ENCODE measurements at regions not wholly inside any gene's neighbourhood (a gene's known extent, or its start where the extent isn't known, plus 50 kb on each side); places are given as distances from the start of the nearest gene placed in this dataset.

GRCh38 chr5:2489306-2489705 lies 262.2 kb downstream of the IRX2 start:
- in situ Hi-C loops (cut with HindIII; ENCODE audit: low pct_ligation_motif_present, low sequenced_read_pairs) = no loop called here

GRCh38 chr5:2488593-2488992 lies 262.9 kb downstream of the IRX2 start:
- no peaks in the 10 kb centered on the region for H3K27me3 ChIP-seq (replicated peaks)
- in situ Hi-C loops (cut with HindIII; ENCODE audit: low pct_ligation_motif_present, low sequenced_read_pairs) = no loop called here
- H3K36me3 ChIP-seq (replicated peaks) = no peaks in the 10 kb centered on the region
- H3K27ac ChIP-seq = no peak overlapping the region
- no peak for DNase-seq
- no peak for TF ChIP-seq CTCF (IDR thresholded peaks at IDR 0.05; ENCODE audit: low read depth, low read length, missing control alignments)
- no peak overlapping the region for H3K4me3 ChIP-seq (ENCODE audit: low read depth, low read length)

More at GRCh38 chr5:2489306-2489705, 262.2 kb downstream of the IRX2 start:
- Histone ChIP-seq H3K27me3 (replicated peaks) (no peaks in the 10 kb centered on the region), H3K4me3 (ENCODE audit: low read depth, low read length) (no peak overlapping the region), H3K36me3 (replicated peaks) (no peaks in the 10 kb centered on the region), H3K27ac (no peak overlapping the region)
- TF ChIP-seq CTCF (IDR thresholded peaks at IDR 0.05; ENCODE audit: low read depth, low read length, missing control alignments) = no peak
- DNase-seq = no peak

- TF ChIP-seq CTCF (IDR thresholded peaks at IDR 0.05; ENCODE audit: low read depth, low read length, missing control alignments) = no peak
- in situ Hi-C loops (cut with HindIII; ENCODE audit: low pct_ligation_motif_present, low sequenced_read_pairs) = no loop called here
Measured at GRCh38 chr5:2487152-2487763, 264.2 kb downstream of the IRX2 start.

GRCh38 chr5:2486373-2486772 lies 265.1 kb downstream of the IRX2 start:
- in situ Hi-C loops (cut with HindIII; ENCODE audit: low pct_ligation_motif_present, low sequenced_read_pairs) = no loop called here
- H3K36me3 ChIP-seq (replicated peaks) = no peaks in the 10 kb centered on the region
- no peak overlapping the region for H3K27ac ChIP-seq
- H3K27me3 ChIP-seq (replicated peaks) = no peaks in the 10 kb centered on the region
- no peak for TF ChIP-seq CTCF (IDR thresholded peaks at IDR 0.05; ENCODE audit: low read depth, low read length, missing control alignments)
- no peak overlapping the region for H3K4me3 ChIP-seq (ENCODE audit: low read depth, low read length)
- DNase-seq = no peak

More at GRCh38 chr5:2487152-2487763, 264.2 kb downstream of the IRX2 start:
- Histone ChIP-seq H3K4me3 (ENCODE audit: low read depth, low read length) (no peak overlapping the region), H3K36me3 (replicated peaks) (no peaks in the 10 kb centered on the region), H3K27me3 (replicated peaks) (no peaks in the 10 kb centered on the region), H3K27ac (no peak overlapping the region)
- DNase-seq = no peak

- Histone ChIP-seq H3K27me3 (replicated peaks) (no peaks in the 10 kb centered on the region), H3K4me3 (ENCODE audit: low read depth, low read length) (no peak overlapping the region), H3K36me3 (replicated peaks) (no peaks in the 10 kb centered on the region), H3K27ac (no peak overlapping the region)
- no peak for DNase-seq
- in situ Hi-C loops (cut with HindIII; ENCODE audit: low pct_ligation_motif_present, low sequenced_read_pairs) = no loop called here
- no peak for TF ChIP-seq CTCF (IDR thresholded peaks at IDR 0.05; ENCODE audit: low read depth, low read length, missing control alignments)
Measured at GRCh38 chr5:2482778-2483177, 268.7 kb downstream of the IRX2 start.

GRCh38 chr5:2480871-2481270 lies 270.6 kb downstream of the IRX2 start:
- no peak for TF ChIP-seq CTCF (IDR thresholded peaks at IDR 0.05; ENCODE audit: low read depth, low read length, missing control alignments)
- in situ Hi-C loops (cut with HindIII; ENCODE audit: low pct_ligation_motif_present, low sequenced_read_pairs) = no loop called here

More at GRCh38 chr5:2480871-2481270, 270.6 kb downstream of the IRX2 start:
- Histone ChIP-seq H3K27me3 (replicated peaks) (no peaks in the 10 kb centered on the region), H3K27ac (no peak overlapping the region), H3K36me3 (replicated peaks) (no peaks in the 10 kb centered on the region), H3K4me3 (ENCODE audit: low read depth, low read length) (no peak overlapping the region)
- DNase-seq = no peak

All from brain microvascular endothelial cell (primary cell).